ENCODE measurements at regions not wholly inside any gene's neighbourhood (a gene's known extent, or its start where the extent isn't known, plus 50 kb on each side); places are given as distances from the start of the nearest gene placed in this dataset.

GRCh38 chr5:166746506-166746905 lies 1544.9 kb upstream of the WWC1 start:
- Histone ChIP-seq H3K4me3 (ENCODE audit: low read length) (no peak overlapping the region), H3K9me3 (ENCODE audit: control insufficient read depth, insufficient read depth, low read length) (no peaks in the 10 kb centered on the region), H3K27me3 (ENCODE audit: control insufficient read depth, insufficient read depth, low read length) (no peaks in the 10 kb centered on the region), H3K27ac (ENCODE audit: low read length) (no peak overlapping the region), H3K4me1 (ENCODE audit: control insufficient read depth, insufficient read depth, low read length) (no peaks in the 10 kb centered on the region), H3K36me3 (ENCODE audit: control insufficient read depth, insufficient read depth, low read length) (no peaks in the 10 kb centered on the region)
- DNase-seq: no peak
- intact Hi-C loops (cut with micrococcal nuclease): no loop called here
- TF ChIP-seq, protein P1, sequence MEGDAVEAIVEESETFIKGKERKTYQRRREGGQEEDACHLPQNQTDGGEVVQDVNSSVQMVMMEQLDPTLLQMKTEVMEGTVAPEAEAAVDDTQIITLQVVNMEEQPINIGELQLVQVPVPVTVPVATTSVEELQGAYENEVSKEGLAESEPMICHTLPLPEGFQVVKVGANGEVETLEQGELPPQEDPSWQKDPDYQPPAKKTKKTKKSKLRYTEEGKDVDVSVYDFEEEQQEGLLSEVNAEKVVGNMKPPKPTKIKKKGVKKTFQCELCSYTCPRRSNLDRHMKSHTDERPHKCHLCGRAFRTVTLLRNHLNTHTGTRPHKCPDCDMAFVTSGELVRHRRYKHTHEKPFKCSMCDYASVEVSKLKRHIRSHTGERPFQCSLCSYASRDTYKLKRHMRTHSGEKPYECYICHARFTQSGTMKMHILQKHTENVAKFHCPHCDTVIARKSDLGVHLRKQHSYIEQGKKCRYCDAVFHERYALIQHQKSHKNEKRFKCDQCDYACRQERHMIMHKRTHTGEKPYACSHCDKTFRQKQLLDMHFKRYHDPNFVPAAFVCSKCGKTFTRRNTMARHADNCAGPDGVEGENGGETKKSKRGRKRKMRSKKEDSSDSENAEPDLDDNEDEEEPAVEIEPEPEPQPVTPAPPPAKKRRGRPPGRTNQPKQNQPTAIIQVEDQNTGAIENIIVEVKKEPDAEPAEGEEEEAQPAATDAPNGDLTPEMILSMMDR (IDR thresholded peaks at IDR 0.05): no peak
- no peak for ATAC-seq
- Mint-ChIP-seq H3K36me3 (peaks cover 13% of the 10 kb centered on the region), H3K4me1 (no peaks in the 10 kb centered on the region), H3K9me3 (peaks cover 26 to 33% of the 10 kb centered on the region in 2 donors), H3K27ac (no peak overlapping the region), H3K27me3 (ENCODE audit: low read depth in 2 of 2) (no peaks in the 10 kb centered on the region), H3K4me3 (no peak overlapping the region)
- 100% methylated on average over 1 of the region's 2 CpGs for WGBS (ENCODE audit: insufficient coverage)

GRCh38 chr5:166750376-166750775 lies 1541.1 kb upstream of the WWC1 start:
- Histone ChIP-seq H3K9me3 (ENCODE audit: control insufficient read depth, insufficient read depth, low read length) (no peaks in the 10 kb centered on the region), H3K4me1 (ENCODE audit: control insufficient read depth, insufficient read depth, low read length) (no peaks in the 10 kb centered on the region), H3K36me3 (ENCODE audit: control insufficient read depth, insufficient read depth, low read length) (no peaks in the 10 kb centered on the region), H3K27me3 (ENCODE audit: control insufficient read depth, insufficient read depth, low read length) (no peaks in the 10 kb centered on the region), H3K27ac (ENCODE audit: low read length) (no peak overlapping the region), H3K4me3 (ENCODE audit: low read length) (no peak overlapping the region)
- H3K27me3 Mint-ChIP-seq (ENCODE audit: low read depth in 2 of 2): no peaks in the 10 kb centered on the region
- H3K4me1 Mint-ChIP-seq: no peaks in the 10 kb centered on the region
- ATAC-seq (no peak), DNase-seq (no peak)
- intact Hi-C loops (cut with micrococcal nuclease): no loop called here
- no peak overlapping the region for H3K4me3 Mint-ChIP-seq
- H3K27ac Mint-ChIP-seq: no peak overlapping the region
- no peaks in the 10 kb centered on the region for H3K36me3 Mint-ChIP-seq
- TF ChIP-seq, protein P1 (IDR thresholded peaks at IDR 0.05): no peak
- H3K9me3 Mint-ChIP-seq: peaks cover 9 to 10% of the 10 kb centered on the region in 2 donors

GRCh38 chr5:166758151-166758550 lies 1533.3 kb upstream of the WWC1 start:
- Histone ChIP-seq H3K27me3 (ENCODE audit: control insufficient read depth, insufficient read depth, low read length) (no peaks in the 10 kb centered on the region), H3K4me1 (ENCODE audit: control insufficient read depth, insufficient read depth, low read length) (no peaks in the 10 kb centered on the region), H3K36me3 (ENCODE audit: control insufficient read depth, insufficient read depth, low read length) (no peaks in the 10 kb centered on the region), H3K27ac (ENCODE audit: low read length) (no peak overlapping the region), H3K4me3 (ENCODE audit: low read length) (no peak overlapping the region), H3K9me3 (ENCODE audit: control insufficient read depth, insufficient read depth, low read length) (peaks cover 3% of the 10 kb centered on the region)
- intact Hi-C loops (cut with micrococcal nuclease): no loop called here
- Mint-ChIP-seq H3K36me3 (no peaks in the 10 kb centered on the region), H3K27ac (no peak overlapping the region), H3K4me3 (no peak overlapping the region), H3K9me3 (peaks cover 10 to 12% of the 10 kb centered on the region in 2 donors), H3K4me1 (no peaks in the 10 kb centered on the region), H3K27me3 (ENCODE audit: low read depth in 2 of 2) (no peaks in the 10 kb centered on the region)
- ATAC-seq (no peak), DNase-seq (no peak)
- TF ChIP-seq, protein P1 (IDR thresholded peaks at IDR 0.05): no peak

GRCh38 chr5:166767858-166768257 lies 1523.6 kb upstream of the WWC1 start:
- Histone ChIP-seq H3K4me3 (ENCODE audit: low read length) (no peak overlapping the region), H3K4me1 (ENCODE audit: control insufficient read depth, insufficient read depth, low read length) (no peaks in the 10 kb centered on the region), H3K27ac (ENCODE audit: low read length) (no peak overlapping the region), H3K9me3 (ENCODE audit: control insufficient read depth, insufficient read depth, low read length) (peaks cover 4% of the 10 kb centered on the region), H3K36me3 (ENCODE audit: control insufficient read depth, insufficient read depth, low read length) (no peaks in the 10 kb centered on the region), H3K27me3 (ENCODE audit: control insufficient read depth, insufficient read depth, low read length) (no peaks in the 10 kb centered on the region)
- no peak overlapping the region for H3K4me3 Mint-ChIP-seq
- 94% methylated on average over 5 of the region's 5 CpGs for WGBS (ENCODE audit: insufficient coverage)
- no peak overlapping the region for H3K27ac Mint-ChIP-seq
- TF ChIP-seq, protein P1 (IDR thresholded peaks at IDR 0.05): no peak
- H3K36me3 Mint-ChIP-seq: no peaks in the 10 kb centered on the region
- no peaks in the 10 kb centered on the region for H3K27me3 Mint-ChIP-seq (ENCODE audit: low read depth in 2 of 2)
- no peak for ATAC-seq
- intact Hi-C loops (cut with micrococcal nuclease): no loop called here
- peaks cover 4 to 15% of the 10 kb centered on the region in 2 donors for H3K9me3 Mint-ChIP-seq
- H3K4me1 Mint-ChIP-seq: no peaks in the 10 kb centered on the region
- no peak for DNase-seq

All from natural killer cell (primary cell).